GM12892 (cell line): ENCODE measurements at regions not wholly inside any gene's neighbourhood (a gene's known extent, or its start where the extent isn't known, plus 50 kb on each side); places are given as distances from the start of the nearest gene placed in this dataset.

ENCODE experiments used
- POLR2A ChIP-seq: IDR thresholded peaks from 2 replicates; pipeline ENCODE4 v1.6.1; 2011; ENCODE audit warnings: low read depth, low read length, control low read depth
- POLR2AphosphoS5 ChIP-seq: IDR thresholded peaks from 2 replicates; pipeline ENCODE4 v1.6.1; 2011; ENCODE audit warnings: low read depth, low read length, control low read depth
- TAF1 ChIP-seq: IDR thresholded peaks from 2 replicates; pipeline ENCODE4 v1.6.1; 2011; ENCODE audit warnings: low read depth, mild to moderate bottlenecking, control low read depth, low read length, borderline replicate concordance

DNA sequence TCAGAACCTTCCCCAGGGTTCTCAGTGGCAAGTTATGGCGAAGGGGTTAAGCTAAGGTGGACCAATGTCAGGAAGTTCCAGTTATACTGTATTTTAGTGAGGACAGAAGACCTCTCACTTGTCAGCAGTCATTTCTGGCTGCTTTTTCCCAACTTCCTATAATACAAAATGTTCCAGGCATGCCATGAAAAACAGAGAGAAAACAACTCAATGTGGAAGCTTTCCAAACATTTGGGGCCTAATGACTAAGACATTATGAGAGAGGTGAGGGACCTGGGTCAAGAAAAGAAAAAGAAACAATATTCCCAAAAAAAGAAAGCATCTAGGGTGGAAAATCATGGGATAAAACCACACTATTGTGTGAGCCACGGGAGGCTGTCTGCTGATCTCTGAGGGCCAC lies 99.9 kb upstream of the MAP3K4 start:
- no peak for TF ChIP-seq POLR2AphosphoS5
- no peak for TF ChIP-seq POLR2A
- TF ChIP-seq TAF1, result no peak
